Middle frontal gyrus (tissue), 1 donor: ENCODE measurements at regions not wholly inside any gene's neighbourhood (a gene's known extent, or its start where the extent isn't known, plus 50 kb on each side); places are given as distances from the start of the nearest gene placed in this dataset.
A peak's percentile ranks its signal among the peaks of the same experiment; 100 is the strongest.

Experiments used
- DNase-seq: peaks from one replicate; pipeline ENCODE4 v3.0.0-alpha.2; 2015; ENCODE audit warnings: low spot score; ENCODE audit errors: extremely low spot score

GRCh38 chr3:46146548-46146947 is 61.6 kb downstream of the CCR1 start:
- no peak for DNase-seq

GRCh38 chr3:46146021-46146420 is 62.1 kb downstream of the CCR1 start:
- DNase-seq: no peak

GRCh38 chr3:46145147-46145546 is 63.0 kb downstream of the CCR1 start:
- no peak for DNase-seq

DNA sequence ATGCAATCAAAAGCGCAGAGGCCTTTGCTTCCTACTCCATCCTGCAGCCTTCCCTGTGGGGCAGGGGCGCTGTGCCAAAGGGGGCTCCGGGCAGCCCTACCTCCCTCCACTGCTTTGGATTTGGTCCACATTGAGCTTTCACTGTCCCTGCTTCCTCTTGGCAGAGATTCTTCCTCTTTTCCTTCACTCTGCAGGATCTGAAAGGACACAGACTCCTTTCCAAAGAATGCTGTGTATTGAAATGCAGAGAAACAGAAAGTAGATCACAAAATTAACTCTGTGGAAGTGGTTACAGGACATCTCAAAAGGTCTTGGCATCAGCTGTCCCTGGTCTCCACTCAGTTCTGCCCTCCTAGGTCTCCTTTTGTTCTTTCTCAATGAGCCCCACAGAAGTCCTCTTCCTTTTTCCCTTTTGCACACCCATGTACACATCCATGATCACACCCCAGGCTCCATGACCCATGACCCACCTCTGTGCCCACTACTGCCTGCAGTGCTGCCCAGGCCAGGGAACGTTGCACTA is 64.1 kb downstream of the CCR1 start:
- peak; percentile 8 for DNase-seq

GRCh38 chr3:46141813-46142212 is 66.3 kb downstream of the CCR1 start:
- no peak for DNase-seq

DNA sequence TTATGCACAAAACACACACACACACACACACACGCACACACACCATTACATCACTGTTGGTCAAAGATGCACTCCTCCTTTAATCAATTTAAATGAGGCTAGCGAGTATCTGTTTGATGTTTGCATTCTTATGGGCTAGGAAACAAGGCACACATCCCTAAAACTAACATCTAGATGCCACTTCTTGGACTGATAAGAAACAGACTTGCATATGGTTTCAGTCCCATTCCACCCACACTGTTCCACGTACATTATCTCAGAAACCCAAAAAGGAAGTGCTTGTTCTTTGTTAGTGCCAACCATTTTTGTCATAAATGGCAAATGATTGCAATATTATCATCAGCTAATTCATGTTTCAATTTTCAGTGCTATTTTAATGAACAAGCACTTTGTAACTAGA is 69.5 kb downstream of the CCR1 start:
- DNase-seq: no peak

DNA sequence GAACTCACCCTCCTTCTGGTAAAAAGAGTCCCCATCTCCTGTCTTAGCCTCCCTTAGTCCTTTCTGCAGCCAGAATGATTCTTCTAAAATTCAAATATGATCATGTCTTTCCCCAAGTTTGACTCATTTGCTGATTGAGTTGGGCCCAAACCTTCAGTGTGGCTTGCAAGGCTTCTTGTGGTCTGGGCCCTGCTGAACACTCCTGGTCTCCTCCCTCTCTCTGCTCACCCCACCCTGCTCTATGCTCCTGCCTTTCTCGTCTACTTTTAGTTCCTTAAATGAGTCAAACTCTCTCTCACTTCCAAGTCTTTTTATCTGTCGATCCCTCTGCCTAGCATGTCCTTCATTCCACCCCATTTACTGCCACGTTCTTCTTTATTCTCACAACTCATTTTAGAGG is 72.6 kb downstream of the CCR1 start:
- DNase-seq: no peak

GRCh38 chr3:46133285-46133684 is 74.8 kb downstream of the CCR1 start:
- no peak for DNase-seq

DNA sequence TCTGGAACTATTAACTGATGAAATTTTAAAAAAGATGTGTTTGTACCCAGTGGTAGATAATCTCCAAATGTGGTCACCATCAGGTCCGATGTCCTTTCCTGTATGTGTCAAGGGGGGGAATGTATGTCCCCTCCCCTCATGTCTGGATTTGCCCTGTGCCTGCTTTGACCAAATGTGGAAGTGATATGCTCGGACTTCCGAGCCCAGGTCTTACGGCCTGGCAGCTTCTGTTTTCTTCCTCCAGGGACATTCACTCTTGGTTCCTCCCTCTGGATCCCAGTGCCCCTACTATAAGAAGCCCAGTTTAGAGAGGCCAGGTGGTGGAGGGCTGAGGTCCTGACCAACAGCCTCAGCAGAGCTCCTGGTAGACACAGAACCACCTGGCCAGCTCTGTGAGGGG is 75.5 kb downstream of the CCR1 start:
- no peak for DNase-seq

DNA sequence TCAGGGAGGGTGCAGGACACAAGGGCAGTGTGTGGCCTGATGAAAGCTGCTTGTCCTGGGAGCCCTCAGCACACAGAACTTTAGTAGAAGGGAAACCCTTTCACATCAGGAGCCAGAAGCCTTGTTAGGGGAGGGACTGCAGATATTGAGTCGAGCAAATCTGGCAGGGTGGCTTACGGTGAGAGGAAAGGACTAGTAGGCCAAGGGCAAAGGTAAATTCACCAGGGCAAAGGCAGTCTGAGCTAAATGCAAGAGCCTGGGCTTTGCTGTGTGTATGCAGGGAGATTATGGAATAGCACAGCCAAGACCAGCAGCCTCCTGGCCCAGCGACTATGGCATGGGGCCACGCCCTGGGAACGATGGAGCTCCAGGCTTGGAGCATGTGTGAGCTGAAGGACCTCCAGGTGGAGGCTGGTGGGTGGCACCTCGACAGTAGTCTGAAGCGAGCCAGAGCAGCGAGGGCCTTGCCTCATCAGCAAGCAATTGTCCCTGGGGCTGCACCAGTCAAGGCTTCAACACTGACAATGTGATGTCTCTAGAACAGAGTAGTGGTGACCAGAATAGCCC is 76.1 kb downstream of the CCR1 start:
- DNase-seq: no peak

DNA sequence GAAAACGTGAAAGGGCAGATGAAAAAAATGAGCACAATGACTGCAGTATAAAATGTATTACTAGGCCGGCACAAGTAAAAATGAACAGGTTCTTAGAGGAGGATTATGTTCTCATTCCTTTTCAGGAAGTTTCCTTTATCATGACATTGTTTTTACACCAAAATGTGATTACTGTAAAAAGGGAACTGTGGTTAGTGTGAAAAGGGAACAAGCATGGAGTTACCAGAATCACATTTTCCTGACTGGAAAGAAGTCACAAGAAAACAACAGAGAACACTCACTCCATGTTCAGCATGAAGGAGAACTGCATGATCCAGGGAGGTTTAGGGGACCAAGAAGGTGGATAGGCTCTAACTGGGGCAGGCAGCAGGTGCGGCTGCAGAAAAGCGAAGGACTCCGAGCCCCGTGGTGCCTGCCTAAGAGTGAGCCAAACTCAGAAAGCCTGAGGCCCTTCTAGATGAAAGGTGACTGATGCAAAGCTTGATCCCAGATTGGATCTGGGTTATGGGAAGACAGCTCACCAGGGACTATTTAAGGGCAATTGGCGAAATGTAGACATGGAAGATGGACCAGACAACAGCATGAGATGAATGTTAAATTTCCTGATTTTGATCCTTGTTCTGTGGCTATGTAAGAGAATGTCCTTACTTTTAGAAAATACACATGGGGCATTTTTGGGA is 77.3 kb downstream of the CCR1 start:
- no peak for DNase-seq

DNA sequence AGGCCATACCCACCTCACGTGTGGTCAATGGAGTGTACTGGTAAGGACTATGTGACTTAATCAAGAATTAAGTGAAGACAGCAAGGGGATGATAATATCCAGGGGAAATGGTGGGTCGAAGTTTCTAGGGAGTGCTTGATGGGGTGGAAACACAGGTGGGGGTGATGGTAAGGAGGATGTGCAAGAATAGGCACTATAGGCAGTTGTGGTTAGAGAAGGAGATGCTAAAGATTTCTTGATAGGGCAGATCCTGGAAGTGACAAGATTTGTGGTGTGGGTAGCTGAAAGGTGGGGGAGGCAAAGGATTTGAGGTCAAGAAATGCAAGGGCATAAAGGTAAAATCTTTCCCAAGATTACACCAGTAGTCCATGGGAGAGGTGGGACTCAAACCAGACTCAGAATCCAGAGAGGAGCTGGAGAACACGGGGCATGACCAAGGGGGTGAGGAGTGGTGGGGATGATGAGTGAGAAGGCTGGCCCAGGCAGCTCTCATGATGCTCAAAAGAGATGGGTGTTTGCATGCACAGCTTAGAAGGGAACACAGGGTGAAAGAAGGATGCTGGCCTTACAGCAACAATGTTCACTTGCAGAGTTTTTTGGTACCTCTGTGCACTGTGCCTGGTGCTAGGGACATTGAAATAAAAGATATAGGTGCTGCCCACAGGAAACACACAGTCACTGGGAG is 78.4 kb downstream of the CCR1 start:
- DNase-seq: no peak

DNA sequence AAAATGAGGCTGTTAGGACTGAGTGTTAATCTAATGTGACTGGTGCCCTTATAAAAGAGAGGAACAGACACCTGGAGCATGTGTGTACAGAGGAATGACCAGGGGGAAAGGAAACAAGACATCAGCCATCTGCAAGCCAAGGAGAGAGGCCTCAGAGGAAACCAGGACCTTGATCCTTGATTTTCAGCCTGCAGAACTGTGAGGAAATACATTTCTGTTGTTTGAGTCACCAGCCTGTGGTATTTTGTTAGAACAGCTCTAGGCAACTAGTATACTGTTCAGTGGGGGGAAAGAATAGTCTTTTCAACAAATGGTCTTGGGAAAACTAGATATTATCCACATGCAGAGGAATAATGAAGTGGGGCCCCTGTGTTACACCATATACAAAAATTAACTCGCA is 80.6 kb downstream of the CCR1 start:
- no peak for DNase-seq

DNA sequence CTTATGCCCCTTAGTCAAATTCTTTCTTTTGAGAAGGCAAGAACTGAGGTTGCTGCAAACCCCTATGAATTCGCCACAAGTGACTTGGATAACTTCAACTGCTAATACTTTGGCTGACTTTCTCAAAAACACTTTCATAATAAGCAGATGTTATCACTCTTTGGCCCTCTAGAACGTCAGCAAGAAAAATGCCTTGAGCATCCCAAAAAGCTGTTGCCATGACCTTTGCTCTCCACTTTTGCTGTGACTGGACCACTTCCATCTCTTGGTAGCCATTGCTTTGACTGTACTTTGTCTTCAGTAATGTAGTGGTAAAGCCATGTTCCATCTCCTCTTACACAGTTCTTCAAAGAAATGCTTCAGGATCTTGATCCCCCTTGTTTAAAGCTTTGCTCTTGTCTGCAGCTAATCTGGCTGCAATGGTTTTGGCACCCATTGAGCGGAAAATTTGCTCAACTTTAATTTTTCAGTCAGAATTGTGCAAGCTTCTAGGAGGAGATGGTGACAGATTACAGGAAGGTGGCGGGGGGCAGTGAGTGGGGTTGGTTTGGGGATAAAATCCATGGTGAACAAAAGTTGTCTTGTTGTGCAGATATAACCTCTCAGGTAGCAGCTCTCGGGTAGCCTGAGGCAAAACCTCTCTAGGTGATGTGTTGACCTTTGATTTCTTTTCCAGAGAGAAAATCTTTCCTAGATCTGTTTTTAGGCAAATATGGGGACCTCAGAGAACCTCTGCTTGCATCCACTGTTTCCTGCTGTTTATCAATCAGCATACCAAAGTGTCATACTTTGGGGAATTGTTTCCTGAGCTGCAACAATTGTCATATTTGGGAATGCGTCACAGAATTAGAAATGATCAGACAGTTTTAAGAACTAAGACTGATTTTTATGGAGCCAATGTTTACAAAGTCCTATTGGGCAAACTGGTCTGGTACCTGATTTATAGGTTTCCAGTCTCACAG is 83.6 kb downstream of the CCR1 start:
- no peak for DNase-seq

- no peak for DNase-seq
These were observed 84.5 kb downstream of the CCR1 start for GRCh38 chr3:46123646-46124045.

DNA sequence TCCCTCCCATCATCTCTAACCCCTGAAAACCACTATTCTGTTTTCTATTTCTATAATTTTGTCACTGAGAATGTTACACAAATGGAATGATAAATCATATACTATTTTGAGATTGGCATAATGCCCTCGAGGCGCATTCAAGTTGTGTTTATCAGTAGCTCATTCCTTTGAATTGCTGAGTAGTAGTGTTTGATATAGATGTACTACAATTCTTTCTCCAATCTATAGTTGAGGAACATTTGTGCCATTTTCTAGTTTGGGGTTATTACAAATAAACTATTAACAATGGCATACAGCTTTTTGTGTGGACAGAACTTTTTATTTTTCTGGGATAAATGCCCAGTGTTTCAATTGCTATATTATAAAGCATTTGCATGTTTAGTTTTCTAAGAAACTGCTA is 86.0 kb downstream of the CCR1 start:
- no peak for DNase-seq

DNA sequence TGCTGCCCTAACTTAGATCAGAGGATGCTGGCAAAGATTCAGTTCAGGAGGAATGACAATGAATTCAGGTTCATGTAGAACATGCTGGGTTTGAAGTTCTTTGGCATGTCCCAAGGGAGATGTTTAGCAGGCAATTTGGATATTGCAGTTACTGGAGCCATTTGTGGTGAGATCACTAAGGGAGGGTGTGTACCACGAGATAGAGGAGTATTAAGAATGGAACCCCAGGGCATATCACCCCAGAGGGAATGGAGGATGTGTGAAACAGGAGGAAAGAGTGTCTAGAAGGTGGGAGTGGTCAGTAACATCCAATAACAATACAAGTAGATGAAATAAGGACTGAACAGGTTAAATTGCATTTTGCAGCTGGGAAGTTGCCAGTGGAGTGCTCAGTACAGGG is 87.1 kb downstream of the CCR1 start:
- no peak for DNase-seq

DNA sequence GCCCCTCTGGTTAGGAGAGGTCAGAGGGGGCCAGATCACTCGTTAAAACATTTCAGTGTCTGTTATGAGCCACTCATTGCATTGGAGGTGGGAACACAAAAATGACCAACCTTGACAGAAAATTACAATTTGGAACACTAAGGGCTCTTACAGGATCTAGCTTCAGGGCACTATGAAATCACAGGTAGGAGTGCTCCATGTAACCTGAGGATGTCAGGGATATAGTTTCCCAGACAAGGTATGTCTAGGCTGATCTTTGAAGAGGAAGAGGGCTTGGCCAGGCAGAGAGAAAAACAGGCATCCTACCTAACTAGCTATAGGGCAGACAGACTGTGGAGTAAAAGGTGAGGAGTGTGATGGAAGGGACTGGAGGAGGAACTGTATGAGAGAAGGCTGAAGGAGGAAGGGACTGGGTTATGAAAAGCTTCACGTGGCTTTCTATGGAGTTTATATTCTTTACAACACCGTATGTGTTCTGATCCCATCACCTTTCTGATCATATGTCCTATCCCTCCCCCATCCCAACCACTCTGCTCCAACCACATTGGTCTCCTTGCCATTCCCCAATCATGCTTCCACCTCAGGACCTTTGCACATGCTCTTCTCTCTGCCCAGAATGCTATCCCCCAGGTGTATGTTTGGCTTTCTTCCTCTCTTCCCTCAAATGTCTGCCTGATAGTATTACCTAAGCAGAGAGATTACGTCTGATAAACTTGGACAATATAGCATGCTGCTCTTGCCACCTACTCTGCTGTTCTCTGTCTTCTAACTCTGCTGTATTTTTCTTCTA is 88.2 kb downstream of the CCR1 start:
- DNase-seq: no peak

DNA sequence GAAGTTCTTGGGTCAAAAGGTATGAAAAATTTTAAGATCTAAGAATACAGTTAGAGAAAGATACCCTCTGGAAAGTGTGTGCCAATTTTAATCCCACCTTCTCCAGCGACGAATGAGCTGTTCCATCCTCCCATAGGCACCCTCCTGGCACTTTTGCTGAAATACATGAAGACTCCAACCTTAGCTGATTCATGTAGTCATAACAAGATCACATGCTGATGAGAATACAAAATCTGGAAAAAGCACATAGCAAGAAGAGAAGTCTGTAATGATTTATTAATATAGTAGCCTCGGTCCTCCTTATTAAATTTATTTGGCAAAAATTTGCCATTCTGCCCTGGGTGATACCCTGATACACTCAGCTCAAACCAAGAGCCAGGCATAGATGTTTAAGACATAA is 88.9 kb downstream of the CCR1 start:
- no peak for DNase-seq

- no peak for DNase-seq
These were observed 89.7 kb upstream of the XCR1 start for GRCh38 chr3:46116996-46117395.
